IMR-90 (cell line): ENCODE measurements at regions not wholly inside any gene's neighbourhood (a gene's known extent, or its start where the extent isn't known, plus 50 kb on each side); places are given as distances from the start of the nearest gene placed in this dataset.

Experiments
- ATAC-seq: fragments of 200-7000 bp; cut with Tn5 transposase; 2 replicates; pipeline ENCODE4 v1.9.1; 2020; ENCODE audit warnings: low read depth, mild to moderate bottlenecking, moderate library complexity
- BruUV-seq: library from RNA; stranded (reverse); fragments of 400-500 nt; replicated peaks from 2 replicates; lab custom pipeline; 2021; lab: Mats Ljungman, UMichigan
- CTCF ChIA-PET: fragments of 300-600 bp; formaldehyde crosslinking; extraction: SDS; loops from one replicate; lab custom pipeline; 2021; ENCODE audit warnings: antibody characterized with exemption; lab: Yijun Ruan, JAX
- POLR2A ChIA-PET: fragments of 300-600 bp; sonication (Branson Sonifier 250); formaldehyde crosslinking; loops from one replicate; lab custom pipeline; 2022; ENCODE audit warnings: antibody characterized with exemption; ENCODE audit not compliant: unreplicated experiment; lab: Charles Lee
- DNase-seq: peaks from one replicate; pipeline ENCODE4 v3.0.0; 2013
- H2AFZ ChIP-seq: replicated peaks from 2 replicates; pipeline ENCODE3; 2013; ENCODE audit warnings: low read length, mild to moderate bottlenecking; ENCODE audit not compliant: poor library complexity
- H2AK5ac ChIP-seq: 2 replicates; pipeline ENCODE4 v1.6.1; 2013; ENCODE audit warnings: low read depth, low read length, inconsistent platforms
- H2AK9ac ChIP-seq: replicated peaks from 2 replicates; pipeline ENCODE3; 2013; ENCODE audit warnings: mild to moderate bottlenecking, low read depth, low read length, moderate library complexity; ENCODE audit not compliant: poor library complexity
- H2BK120ac ChIP-seq: 2 replicates; pipeline ENCODE4 v1.6.1; 2013; ENCODE audit warnings: low read depth, low read length, inconsistent platforms
- H2BK15ac ChIP-seq: 3 replicates; pipeline ENCODE4 v1.6.1; 2013; ENCODE audit warnings: low read depth, low read length, inconsistent platforms
- H2BK20ac ChIP-seq: 2 replicates; pipeline ENCODE4 v1.6.1; 2013; ENCODE audit warnings: low read depth, mild to moderate bottlenecking, inconsistent platforms, low read length, moderate library complexity
- H2BK5ac ChIP-seq: 2 replicates; pipeline ENCODE4 v1.6.1; 2013; ENCODE audit warnings: mild to moderate bottlenecking, low read depth, low read length, inconsistent platforms; ENCODE audit not compliant: poor library complexity, severe bottlenecking
- H3K14ac ChIP-seq: replicated peaks from 2 replicates; pipeline ENCODE4 v1.6.1; 2013; ENCODE audit warnings: low read depth, low read length, inconsistent platforms
- H3K18ac ChIP-seq: 2 replicates; pipeline ENCODE4 v1.6.1; 2013; ENCODE audit warnings: low read depth, low read length, control low read depth
- H3K23ac ChIP-seq: 2 replicates; pipeline ENCODE4 v1.6.1; 2013; ENCODE audit warnings: low read depth, low read length, inconsistent platforms
- H3K27ac ChIP-seq: 2 replicates; pipeline ENCODE4 v1.5.1; 2013; ENCODE audit warnings: mild to moderate bottlenecking, control low read depth, low read length; ENCODE audit not compliant: insufficient read depth
- H3K27me3 ChIP-seq: 2 replicates; pipeline ENCODE4 v1.6.1; 2013; ENCODE audit warnings: low read length; ENCODE audit not compliant: control insufficient read depth, insufficient read depth
- H3K36me3 ChIP-seq: 2 replicates; pipeline ENCODE4 v1.6.1; 2013; ENCODE audit warnings: low read length, mixed read lengths; ENCODE audit not compliant: control insufficient read depth, insufficient read depth
- H3K4ac ChIP-seq: 2 replicates; pipeline ENCODE4 v1.6.1; 2013; ENCODE audit warnings: low read depth, low read length, inconsistent platforms
- H3K4me1 ChIP-seq: 2 replicates; pipeline ENCODE4 v1.6.1; 2013; ENCODE audit warnings: low read length, mixed read lengths; ENCODE audit not compliant: control insufficient read depth, insufficient read depth
- H3K4me2 ChIP-seq: 2 replicates; pipeline ENCODE4 v1.6.1; 2013; ENCODE audit warnings: low read depth, mild to moderate bottlenecking, control low read depth, low read length, moderate library complexity
- H3K4me3 ChIP-seq: 2 replicates; pipeline ENCODE4 v1.5.1; 2013; ENCODE audit warnings: low read depth, mild to moderate bottlenecking, control low read depth, low read length, moderate library complexity; ENCODE audit not compliant: insufficient read depth
- H3K56ac ChIP-seq: 2 replicates; pipeline ENCODE4 v1.6.1; 2013; ENCODE audit warnings: low read length, inconsistent platforms; ENCODE audit not compliant: insufficient read depth; ENCODE audit errors: extremely low read depth
- H3K79me1 ChIP-seq, 2 experiments: 2 replicates each; pipeline ENCODE4 v1.6.1; 2013; ENCODE audit warnings: low read length in 2 of 2, inconsistent platforms in 1 of 2, low read depth in 1 of 2
- H3K9ac ChIP-seq: 2 replicates; pipeline ENCODE4 v1.6.1; 2013; ENCODE audit warnings: low read depth, low read length, control low read depth
- H3K9me1 ChIP-seq: 2 replicates; pipeline ENCODE4 v1.6.1; 2013; ENCODE audit warnings: low read length, inconsistent platforms; ENCODE audit not compliant: insufficient read depth
- H3K9me3 ChIP-seq: 2 replicates; pipeline ENCODE4 v1.6.1; 2013; ENCODE audit warnings: low read length; ENCODE audit not compliant: control insufficient read depth, insufficient read depth
- H4K20me1 ChIP-seq: 2 replicates; pipeline ENCODE4 v1.6.1; 2013; ENCODE audit warnings: low read length, inconsistent platforms; ENCODE audit not compliant: insufficient read depth
- H4K5ac ChIP-seq: 2 replicates; pipeline ENCODE4 v1.6.1; 2013; ENCODE audit warnings: mild to moderate bottlenecking, low read depth, low read length, control low read depth
- H4K8ac ChIP-seq, 2 experiments: 2 replicates each; pipeline ENCODE4 v1.6.1; 2013; ENCODE audit warnings: low read depth in 2 of 2, low read length in 2 of 2, control low read depth in 1 of 2, inconsistent platforms in 1 of 2
- H4K91ac ChIP-seq: 2 replicates; pipeline ENCODE4 v1.6.1; 2013; ENCODE audit warnings: low read depth, low read length, inconsistent platforms; ENCODE audit not compliant: insufficient read depth
- CEBPB ChIP-seq: IDR thresholded peaks from 2 replicates; pipeline ENCODE4 v1.6.1; 2012; ENCODE audit warnings: low read depth, low read length, improper control_type of control experiment
- CHD1 ChIP-seq: IDR thresholded peaks from 2 replicates; pipeline ENCODE4 v1.6.1; 2012; ENCODE audit warnings: low read depth, low read length, improper control_type of control experiment
- FOS ChIP-seq: fragments of 150-350 bp; IDR thresholded peaks from 2 replicates; pipeline ENCODE4 v1.6.1; 2016; ENCODE audit warnings: low read depth, low read length
- MXI1 ChIP-seq: IDR thresholded peaks from 2 replicates; pipeline ENCODE4 v1.6.1; 2012; ENCODE audit warnings: low read depth, mild to moderate bottlenecking, low read length, moderate library complexity, borderline replicate concordance
- NFE2L2 ChIP-seq: fragments of 150-350 bp; IDR thresholded peaks from 2 replicates; pipeline ENCODE4 v1.6.1; 2016; ENCODE audit warnings: low read depth, mild to moderate bottlenecking, low read length
- RCOR1 ChIP-seq: IDR thresholded peaks from 2 replicates; pipeline ENCODE4 v1.6.1; 2012; ENCODE audit warnings: mild to moderate bottlenecking, low read length, improper control_type of control experiment; ENCODE audit not compliant: insufficient replicate concordance
- RFX5 ChIP-seq: IDR thresholded peaks from 2 replicates; pipeline ENCODE4 v1.8.0; 2012; ENCODE audit warnings: low read depth, mild to moderate bottlenecking, low read length, moderate library complexity
- SMC3 ChIP-seq: fragments of 150-350 bp; IDR thresholded peaks from 2 replicates; pipeline ENCODE4 v1.6.1; 2016; ENCODE audit warnings: low read depth, mild to moderate bottlenecking, antibody characterized with exemption, low read length, moderate library complexity
- whole genome bisulfite sequencing, 2 experiments: methylation state at CpG; one replicate each; pipeline versions ENCODE4 v1.1.5 to v1.1.7; 2013; ENCODE audit warnings: missing lambda C conversion rate in 2 of 2; ENCODE audit not compliant: insufficient read length in 1 of 2; ENCODE audit errors: extremely low coverage in 2 of 2; 5-methylcytosine and 5-hydroxymethylcytosine counted together
- dilution Hi-C: fragments of 300-500 bp; cut with HindIII; formaldehyde crosslinking; loops from one replicate; pipeline ENCODE4 v1.14.3; 2018; ENCODE audit warnings: low sequenced_read_pairs; ENCODE audit not compliant: unreplicated experiment
- in situ Hi-C: fragments of 300-500 bp; cut with MboI; formaldehyde crosslinking; loops from 3 replicates; pipeline ENCODE4 v1.14.3; 2019; ENCODE audit warnings: low sequenced_read_pairs, inconsistent platforms, mixed read lengths
- intact Hi-C: fragments of 100-400 bp; cut with micrococcal nuclease; formaldehyde crosslinking; loops from 2 replicates; pipeline ENCODE4 v1.10.0; 2022

- H2BK20ac ChIP-seq, result no peak overlapping the region
- no peak for ATAC-seq
- no peak overlapping the region for H3K9ac ChIP-seq
- no peak overlapping the region for H3K4ac ChIP-seq
- no peak overlapping the region for H3K23ac ChIP-seq
- no peak overlapping the region for H3K18ac ChIP-seq
- no peaks in the 10 kb centered on the region for H3K9me1 ChIP-seq
- in situ Hi-C loops (no loop called here), intact Hi-C loops (no loop called here), dilution Hi-C loops (no loop called here)
- no peaks in the 10 kb centered on the region for H4K20me1 ChIP-seq
- ChIA-PET POLR2A (no interaction called here), CTCF (no interaction called here)
- no peaks in the 10 kb centered on the region for H3K4me1 ChIP-seq
- H2BK120ac ChIP-seq, result no peak overlapping the region
- H3K36me3 ChIP-seq, result no peaks in the 10 kb centered on the region
- no peak overlapping the region for H4K8ac ChIP-seq
- H3K56ac ChIP-seq, result no peak overlapping the region
- H4K5ac ChIP-seq, result no peak overlapping the region
- 33% methylated on average over 1 of the region's 1 CpG; no CpG with 5 or more reads in 1 of the 2 experiments for WGBS, 2 experiments
- H3K14ac ChIP-seq, result no peak overlapping the region
- H3K4me3 ChIP-seq, result no peak overlapping the region
- H3K4me2 ChIP-seq, result no peak overlapping the region
- no peak for DNase-seq
- BruUV-seq, result no TSS peak
- H2AFZ ChIP-seq, result no peak overlapping the region
- H3K9me3 ChIP-seq, result no peaks in the 10 kb centered on the region; the same call in 1 of the 2 replicates
- H2BK15ac ChIP-seq, result no peak overlapping the region
- no peak overlapping the region for H4K91ac ChIP-seq
- H2BK5ac ChIP-seq, result no peak overlapping the region
- no peak overlapping the region for H2AK5ac ChIP-seq
- no peak overlapping the region for H2AK9ac ChIP-seq
- TF ChIP-seq FOS (no peak), CEBPB (no peak), RFX5 (no peak), NFE2L2 (no peak), CHD1 (no peak), RCOR1 (no peak), MXI1 (no peak), SMC3 (no peak)
- H3K79me1 ChIP-seq, result no peaks in the 10 kb centered on the region
- H3K27me3 ChIP-seq, result peaks cover 55% of the 10 kb centered on the region
- no peak overlapping the region for H3K27ac ChIP-seq
These were observed 311.6 kb downstream of the CDC5L start for GRCh38 chr6:44699082-44699481.
